GM23338 (cell line): ENCODE measurements at regions not wholly inside any gene's neighbourhood (a gene's known extent, or its start where the extent isn't known, plus 50 kb on each side); places are given as distances from the start of the nearest gene placed in this dataset.

Experiments used
- ATAC-seq: fragments of 200-7000 bp; cut with Tn5 transposase; 3 replicates; pipeline ENCODE4 v1.9.1; 2020
- DNase-seq: peaks from one replicate; pipeline ENCODE4 v3.0.0-alpha.2; 2015; ENCODE audit warnings: low spot score
- H2AFZ ChIP-seq: fragments of 200-600 bp; sonication (generic); 2 replicates; pipeline ENCODE4 v1.8.0; 2016; ENCODE audit warnings: antibody characterized with exemption, mild to moderate bottlenecking, moderate library complexity
- H3F3A ChIP-seq: fragments of 200-600 bp; sonication (generic); replicated peaks from 2 replicates; pipeline ENCODE4 v1.8.0; 2017; ENCODE audit warnings: antibody characterized with exemption, mixed run types, low read depth
- H3K27ac ChIP-seq: fragments of 200-600 bp; sonication (generic); 2 replicates; pipeline ENCODE4 v1.6.1; 2016; ENCODE audit warnings: low read depth
- H3K27me3 ChIP-seq: fragments of 200-600 bp; sonication (generic); 2 replicates; pipeline ENCODE4 v1.8.0; 2016; ENCODE audit warnings: mild to moderate bottlenecking, mixed run types, moderate library complexity; ENCODE audit not compliant: insufficient read depth
- H3K36me3 ChIP-seq: fragments of 200-600 bp; sonication (generic); 2 replicates; pipeline ENCODE4 v1.8.0; 2016; ENCODE audit warnings: mild to moderate bottlenecking; ENCODE audit not compliant: insufficient read depth
- H3K4me1 ChIP-seq: fragments of 200-600 bp; sonication (generic); 2 replicates; pipeline ENCODE4 v1.8.0; 2016; ENCODE audit warnings: mild to moderate bottlenecking, moderate library complexity; ENCODE audit not compliant: insufficient read depth
- H3K4me2 ChIP-seq: fragments of 200-600 bp; sonication (generic); 2 replicates; pipeline ENCODE4 v1.7.1; 2017; ENCODE audit warnings: mixed run types
- H3K4me3 ChIP-seq: fragments of 200-600 bp; sonication (generic); 2 replicates; pipeline ENCODE4 v1.6.1; 2016; ENCODE audit warnings: mixed run types
- H3K79me2 ChIP-seq: fragments of 200-600 bp; sonication (generic); replicated peaks from 2 replicates; pipeline ENCODE4 v1.8.0; 2017; ENCODE audit warnings: mild to moderate bottlenecking; ENCODE audit not compliant: insufficient read depth
- H3K9me2 ChIP-seq: fragments of 200-600 bp; sonication (generic); 2 replicates; pipeline ENCODE4 v1.8.0; 2017; ENCODE audit not compliant: insufficient read depth
- H4K20me1 ChIP-seq: fragments of 200-600 bp; sonication (generic); replicated peaks from 2 replicates; pipeline ENCODE4 v1.8.0; 2017; ENCODE audit warnings: mild to moderate bottlenecking; ENCODE audit not compliant: insufficient read depth
- H3K27ac Mint-ChIP-seq: 2 replicates; pipeline ENCODE4 v1.8.0; 2020; ENCODE audit warnings: inconsistent platforms, mild to moderate bottlenecking, moderate library complexity, mixed read lengths
- H3K27me3 Mint-ChIP-seq: 3 replicates; pipeline ENCODE4 v1.8.0; 2022; ENCODE audit warnings: low read depth, mild to moderate bottlenecking, moderate library complexity, mixed read lengths, inconsistent platforms; ENCODE audit not compliant: insufficient read depth, poor library complexity
- H3K36me3 Mint-ChIP-seq: 3 replicates; pipeline ENCODE4 v1.8.0; 2021; ENCODE audit warnings: low read depth, mild to moderate bottlenecking, inconsistent platforms, moderate library complexity, mixed read lengths
- H3K4me1 Mint-ChIP-seq: 3 replicates; pipeline ENCODE4 v1.8.0; 2020; ENCODE audit warnings: mild to moderate bottlenecking, inconsistent platforms, mixed read lengths
- H3K4me3 Mint-ChIP-seq: 3 replicates; pipeline ENCODE4 v1.8.0; 2021; ENCODE audit warnings: moderate library complexity, mild to moderate bottlenecking, inconsistent platforms, mixed read lengths
- H3K9me3 Mint-ChIP-seq: 3 replicates; pipeline ENCODE4 v1.8.0; 2020; ENCODE audit warnings: moderate library complexity, mild to moderate bottlenecking, inconsistent platforms, mixed read lengths
- CREB1 ChIP-seq: fragments of 250-450 bp; sonication (Bioruptor Pico); IDR thresholded peaks from 2 replicates; pipeline ENCODE4 v1.5.0; 2020; ENCODE audit warnings: low read depth, mild to moderate bottlenecking, moderate library complexity
- CTCF ChIP-seq, 2 experiments: fragments of 200-600 bp in 1 of 2; sonication (generic) in 1 of 2; conservative IDR thresholded peaks; 2 replicates each; pipeline versions ENCODE4 v1.5.1 to v1.6.1; 2016 to 2017; ENCODE audit warnings: antibody characterized with exemption in 2 of 2, low read depth in 2 of 2, mild to moderate bottlenecking in 2 of 2, moderate library complexity in 1 of 2
- ETS1 ChIP-seq: IDR thresholded peaks from 2 replicates; pipeline ENCODE4 v1.6.1; 2016; ENCODE audit warnings: antibody characterized with exemption
- EZH2 ChIP-seq: fragments of 200-600 bp; sonication (generic); IDR thresholded peaks from one replicate; pipeline ENCODE4 v1.8.0; 2017; ENCODE audit warnings: antibody characterized with exemption, mild to moderate bottlenecking, low read depth; ENCODE audit not compliant: unreplicated experiment
- EZH2phosphoT487 ChIP-seq: fragments of 200-600 bp; sonication (generic); IDR thresholded peaks from one replicate; pipeline ENCODE4 v1.8.1; 2018; ENCODE audit warnings: antibody characterized with exemption; ENCODE audit not compliant: unreplicated experiment
- JUNB ChIP-seq: IDR thresholded peaks from one replicate; pipeline ENCODE4 v1.6.1; 2016; ENCODE audit warnings: antibody characterized with exemption; ENCODE audit not compliant: unreplicated experiment
- NANOG ChIP-seq: IDR thresholded peaks from 2 replicates; pipeline ENCODE4 v1.6.1; 2016; ENCODE audit warnings: antibody characterized with exemption, borderline replicate concordance
- STAT1 ChIP-seq: IDR thresholded peaks from one replicate; pipeline ENCODE4 v1.6.1; 2016; ENCODE audit warnings: antibody characterized with exemption; ENCODE audit not compliant: unreplicated experiment
- ZNF114 ChIP-seq: fragments of 250-450 bp; sonication (Bioruptor Pico); IDR thresholded peaks from 2 replicates; pipeline ENCODE4 v1.5.0; 2020; ENCODE audit warnings: mild to moderate bottlenecking, moderate library complexity
- ZNF331 ChIP-seq: fragments of 250-450 bp; sonication (Bioruptor Pico); IDR thresholded peaks from 2 replicates; pipeline ENCODE4 v1.5.0; 2020; ENCODE audit warnings: low read depth, mild to moderate bottlenecking, moderate library complexity
- TF ChIP-seq, protein P1 (sequence below): fragments of 250-450 bp; sonication (Bioruptor Pico); IDR thresholded peaks from 2 replicates; pipeline ENCODE4 v1.5.0; 2020; ENCODE audit warnings: mild to moderate bottlenecking, moderate library complexity

DNA sequence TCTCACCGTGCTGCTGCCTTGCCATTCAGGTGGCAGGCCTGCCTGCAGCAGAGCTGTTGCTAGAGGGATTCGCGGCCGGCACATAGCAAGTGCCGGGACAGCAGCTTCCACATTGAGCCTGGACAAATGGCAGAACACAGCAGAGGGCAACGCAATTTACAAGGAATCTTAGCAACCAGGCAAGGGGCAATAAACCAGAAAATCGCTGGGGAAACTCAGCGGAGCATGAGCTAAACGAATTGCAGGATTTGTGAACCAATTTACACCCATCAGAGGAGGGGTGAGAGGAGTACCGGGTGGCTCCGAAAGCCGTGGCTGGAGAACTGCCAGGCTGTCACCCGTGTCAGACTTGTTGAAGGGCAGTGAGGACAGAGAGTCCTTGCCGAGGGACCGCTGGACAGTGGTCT lies 58.6 kb upstream of the LOXL4 start:
- no peak overlapping the region for H3K4me3 ChIP-seq
- H3K4me3 Mint-ChIP-seq: no peak overlapping the region
- no peak overlapping the region for H3K27ac ChIP-seq
- H4K20me1 ChIP-seq: no peaks in the 10 kb centered on the region
- H3K4me2 ChIP-seq: no peak overlapping the region
- H3F3A ChIP-seq: no peaks in the 10 kb centered on the region
- peak overlapping the region; percentile 66; the same call in 1 of the 2 replicates for H2AFZ ChIP-seq
- no peaks in the 10 kb centered on the region; the same call in 1 of the 2 replicates for H3K4me1 ChIP-seq
- no peak for DNase-seq
- H3K9me3 Mint-ChIP-seq: no peaks in the 10 kb centered on the region; the same call in 2 of the 3 replicates
- TF ChIP-seq ZNF114 (CRISPR knock-in tag) (no peak), EZH2 (no peak)
- no peaks in the 10 kb centered on the region for H3K36me3 Mint-ChIP-seq
- H3K27me3 Mint-ChIP-seq: peaks cover 11% of the 10 kb centered on the region
- peak; percentile 28; the same call in 1 of the 3 replicates for ATAC-seq
- H3K9me2 ChIP-seq: no peaks in the 10 kb centered on the region
- no peaks in the 10 kb centered on the region for H3K36me3 ChIP-seq
- H3K4me1 Mint-ChIP-seq: peaks cover 2% of the 10 kb centered on the region
- H3K27me3 ChIP-seq: no peaks in the 10 kb centered on the region
- no peaks in the 10 kb centered on the region for H3K79me2 ChIP-seq
- no peak overlapping the region for H3K27ac Mint-ChIP-seq

GRCh38 chr10:98323221-98324164 lies 55.5 kb upstream of the LOXL4 start:
- Histone ChIP-seq H3K36me3 (no peaks in the 10 kb centered on the region), H4K20me1 (no peaks in the 10 kb centered on the region), H3K4me2 (no peak overlapping the region), H3K27me3 (no peaks in the 10 kb centered on the region), H3K4me3 (no peak overlapping the region), H3K27ac (no peak overlapping the region), H3K4me1 (no peaks in the 10 kb centered on the region; the same call in 1 of the 2 replicates), H3K79me2 (no peaks in the 10 kb centered on the region), H3F3A (no peaks in the 10 kb centered on the region), H3K9me2 (no peaks in the 10 kb centered on the region), H2AFZ (no peak overlapping the region)
- Mint-ChIP-seq H3K27me3 (peaks cover 19% of the 10 kb centered on the region), H3K27ac (no peak overlapping the region), H3K9me3 (no peaks in the 10 kb centered on the region; the same call in 2 of the 3 replicates), H3K4me3 (no peak overlapping the region), H3K36me3 (no peaks in the 10 kb centered on the region), H3K4me1 (peaks cover 11% of the 10 kb centered on the region)
- ATAC-seq: no peak
- no peak for DNase-seq
- TF ChIP-seq EZH2phosphoT487 (no peak), EZH2 (no peak), NANOG (no peak), STAT1 (no peak), ETS1 (no peak), ZNF331 (CRISPR knock-in tag) (no peak), ZNF114 (CRISPR knock-in tag) (no peak), CTCF (conservative IDR thresholded peaks at IDR 0.05; ENCODE audit: low read depth in 2 of 2) (no peak), CREB1 (no peak), JUNB (no peak)
- TF ChIP-seq, protein P1, sequence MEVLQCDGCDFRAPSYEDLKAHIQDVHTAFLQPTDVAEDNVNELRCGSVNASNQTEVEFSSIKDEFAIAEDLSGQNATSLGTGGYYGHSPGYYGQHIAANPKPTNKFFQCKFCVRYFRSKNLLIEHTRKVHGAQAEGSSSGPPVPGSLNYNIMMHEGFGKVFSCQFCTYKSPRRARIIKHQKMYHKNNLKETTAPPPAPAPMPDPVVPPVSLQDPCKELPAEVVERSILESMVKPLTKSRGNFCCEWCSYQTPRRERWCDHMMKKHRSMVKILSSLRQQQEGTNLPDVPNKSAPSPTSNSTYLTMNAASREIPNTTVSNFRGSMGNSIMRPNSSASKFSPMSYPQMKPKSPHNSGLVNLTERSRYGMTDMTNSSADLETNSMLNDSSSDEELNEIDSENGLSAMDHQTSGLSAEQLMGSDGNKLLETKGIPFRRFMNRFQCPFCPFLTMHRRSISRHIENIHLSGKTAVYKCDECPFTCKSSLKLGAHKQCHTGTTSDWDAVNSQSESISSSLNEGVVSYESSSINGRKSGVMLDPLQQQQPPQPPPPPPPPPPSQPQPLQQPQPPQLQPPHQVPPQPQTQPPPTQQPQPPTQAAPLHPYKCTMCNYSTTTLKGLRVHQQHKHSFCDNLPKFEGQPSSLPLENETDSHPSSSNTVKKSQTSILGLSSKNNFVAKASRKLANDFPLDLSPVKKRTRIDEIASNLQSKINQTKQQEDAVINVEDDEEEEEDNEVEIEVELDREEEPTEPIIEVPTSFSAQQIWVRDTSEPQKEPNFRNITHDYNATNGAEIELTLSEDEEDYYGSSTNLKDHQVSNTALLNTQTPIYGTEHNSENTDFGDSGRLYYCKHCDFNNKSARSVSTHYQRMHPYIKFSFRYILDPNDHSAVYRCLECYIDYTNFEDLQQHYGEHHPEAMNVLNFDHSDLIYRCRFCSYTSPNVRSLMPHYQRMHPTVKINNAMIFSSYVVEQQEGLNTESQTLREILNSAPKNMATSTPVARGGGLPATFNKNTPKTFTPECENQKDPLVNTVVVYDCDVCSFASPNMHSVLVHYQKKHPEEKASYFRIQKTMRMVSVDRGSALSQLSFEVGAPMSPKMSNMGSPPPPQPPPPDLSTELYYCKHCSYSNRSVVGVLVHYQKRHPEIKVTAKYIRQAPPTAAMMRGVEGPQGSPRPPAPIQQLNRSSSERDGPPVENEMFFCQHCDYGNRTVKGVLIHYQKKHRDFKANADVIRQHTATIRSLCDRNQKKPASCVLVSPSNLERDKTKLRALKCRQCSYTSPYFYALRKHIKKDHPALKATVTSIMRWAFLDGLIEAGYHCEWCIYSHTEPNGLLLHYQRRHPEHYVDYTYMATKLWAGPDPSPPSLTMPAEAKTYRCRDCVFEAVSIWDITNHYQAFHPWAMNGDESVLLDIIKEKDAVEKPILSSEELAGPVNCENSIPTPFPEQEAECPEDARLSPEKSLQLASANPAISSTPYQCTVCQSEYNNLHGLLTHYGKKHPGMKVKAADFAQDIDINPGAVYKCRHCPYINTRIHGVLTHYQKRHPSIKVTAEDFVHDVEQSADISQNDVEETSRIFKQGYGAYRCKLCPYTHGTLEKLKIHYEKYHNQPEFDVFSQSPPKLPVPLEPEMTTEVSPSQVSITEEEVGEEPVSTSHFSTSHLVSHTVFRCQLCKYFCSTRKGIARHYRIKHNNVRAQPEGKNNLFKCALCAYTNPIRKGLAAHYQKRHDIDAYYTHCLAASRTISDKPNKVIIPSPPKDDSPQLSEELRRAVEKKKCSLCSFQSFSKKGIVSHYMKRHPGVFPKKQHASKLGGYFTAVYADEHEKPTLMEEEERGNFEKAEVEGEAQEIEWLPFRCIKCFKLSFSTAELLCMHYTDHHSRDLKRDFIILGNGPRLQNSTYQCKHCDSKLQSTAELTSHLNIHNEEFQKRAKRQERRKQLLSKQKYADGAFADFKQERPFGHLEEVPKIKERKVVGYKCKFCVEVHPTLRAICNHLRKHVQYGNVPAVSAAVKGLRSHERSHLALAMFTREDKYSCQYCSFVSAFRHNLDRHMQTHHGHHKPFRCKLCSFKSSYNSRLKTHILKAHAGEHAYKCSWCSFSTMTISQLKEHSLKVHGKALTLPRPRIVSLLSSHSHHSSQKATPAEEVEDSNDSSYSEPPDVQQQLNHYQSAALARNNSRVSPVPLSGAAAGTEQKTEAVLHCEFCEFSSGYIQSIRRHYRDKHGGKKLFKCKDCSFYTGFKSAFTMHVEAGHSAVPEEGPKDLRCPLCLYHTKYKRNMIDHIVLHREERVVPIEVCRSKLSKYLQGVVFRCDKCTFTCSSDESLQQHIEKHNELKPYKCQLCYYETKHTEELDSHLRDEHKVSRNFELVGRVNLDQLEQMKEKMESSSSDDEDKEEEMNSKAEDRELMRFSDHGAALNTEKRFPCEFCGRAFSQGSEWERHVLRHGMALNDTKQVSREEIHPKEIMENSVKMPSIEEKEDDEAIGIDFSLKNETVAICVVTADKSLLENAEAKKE: no peak
